Activated CD4-positive, alpha-beta T cell treated with anti-CD3 and anti-CD28 coated beads for 36 hours (primary cell): ENCODE measurements at regions not wholly inside any gene's neighbourhood (a gene's known extent, or its start where the extent isn't known, plus 50 kb on each side); places are given as distances from the start of the nearest gene placed in this dataset.

ENCODE experiments used
- ATAC-seq: fragments of 200-7000 bp; cut with Tn5 transposase; one replicate; pipeline ENCODE4 v1.10.0; 2021; ENCODE audit warnings: mild to moderate bottlenecking, moderate library complexity
- CTCF ChIA-PET: fragments of 350-600 bp; sonication (Branson Sonifier 250); formaldehyde crosslinking; loops from one replicate; lab custom pipeline; 2021; ENCODE audit warnings: antibody characterized with exemption; lab: Charles Lee
- POLR2A ChIA-PET: fragments of 350-600 bp; sonication (Branson Sonifier 250); formaldehyde crosslinking; loops from one replicate; lab custom pipeline; 2021; ENCODE audit warnings: antibody characterized with exemption, inconsistent platforms; lab: Charles Lee
- DNase-seq: peaks from one replicate; pipeline ENCODE4 v3.0.0-alpha.2; 2020
- H3K27ac Mint-ChIP-seq: one replicate; pipeline ENCODE4 v1.8.0; 2021; ENCODE audit warnings: mixed read lengths
- H3K27me3 Mint-ChIP-seq: one replicate; pipeline ENCODE4 v1.8.0; 2021; ENCODE audit warnings: mixed read lengths
- H3K36me3 Mint-ChIP-seq: one replicate; pipeline ENCODE4 v1.8.0; 2021; ENCODE audit warnings: low read depth, mixed read lengths
- H3K4me1 Mint-ChIP-seq: one replicate; pipeline ENCODE4 v1.8.0; 2021; ENCODE audit warnings: mixed read lengths
- H3K4me3 Mint-ChIP-seq: one replicate; pipeline ENCODE4 v1.8.0; 2021; ENCODE audit warnings: mild to moderate bottlenecking, moderate library complexity, mixed read lengths
- H3K9me3 Mint-ChIP-seq: one replicate; pipeline ENCODE4 v1.8.0; 2021; ENCODE audit warnings: low read depth, mixed read lengths
- intact Hi-C, 2 experiments: fragments of 100-400 bp; cut with DNase I in 1 of 2; cut with micrococcal nuclease in 1 of 2; formaldehyde crosslinking; loops; one replicate each; pipeline versions ENCODE4 v1.14.2 to v1.15.1; 2022 to 2024; cut with DNase I, micrococcal nuclease

DNA sequence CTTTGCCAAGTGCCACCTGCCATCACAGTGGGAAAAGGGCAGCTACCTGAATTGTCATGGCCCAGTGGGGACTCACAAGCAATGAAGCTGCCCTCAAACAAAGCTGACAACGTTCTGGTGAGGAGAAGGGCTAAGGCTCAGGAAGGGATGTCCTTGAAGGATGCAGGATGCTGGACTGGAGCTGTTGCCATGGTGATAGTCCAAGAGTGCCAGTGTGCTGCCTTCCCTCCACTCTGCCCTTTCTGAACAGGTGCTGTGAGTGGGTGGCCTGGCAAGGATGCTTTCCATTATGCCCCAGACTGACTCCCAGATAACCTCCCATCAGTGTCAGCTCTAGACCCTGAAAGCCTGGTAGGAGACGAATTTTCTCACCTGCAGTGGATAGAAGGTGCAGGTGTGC lies 137.8 kb upstream of the GYPC start:
- Mint-ChIP-seq H3K36me3 (no peaks in the 10 kb centered on the region), H3K4me1 (no peaks in the 10 kb centered on the region), H3K9me3 (no peaks in the 10 kb centered on the region), H3K27me3 (peaks cover 7% of the 10 kb centered on the region), H3K4me3 (no peak overlapping the region), H3K27ac (no peak overlapping the region)
- ChIA-PET CTCF (interaction anchor here (1.4 kb wide), 1 partner anchor 10 kb away, joined by 3 read pairs; no protein-coding TSS in a partner anchor), POLR2A (no interaction called here)
- DNase-seq (no peak), ATAC-seq (no peak)
- intact Hi-C loops = no loop called here

DNA sequence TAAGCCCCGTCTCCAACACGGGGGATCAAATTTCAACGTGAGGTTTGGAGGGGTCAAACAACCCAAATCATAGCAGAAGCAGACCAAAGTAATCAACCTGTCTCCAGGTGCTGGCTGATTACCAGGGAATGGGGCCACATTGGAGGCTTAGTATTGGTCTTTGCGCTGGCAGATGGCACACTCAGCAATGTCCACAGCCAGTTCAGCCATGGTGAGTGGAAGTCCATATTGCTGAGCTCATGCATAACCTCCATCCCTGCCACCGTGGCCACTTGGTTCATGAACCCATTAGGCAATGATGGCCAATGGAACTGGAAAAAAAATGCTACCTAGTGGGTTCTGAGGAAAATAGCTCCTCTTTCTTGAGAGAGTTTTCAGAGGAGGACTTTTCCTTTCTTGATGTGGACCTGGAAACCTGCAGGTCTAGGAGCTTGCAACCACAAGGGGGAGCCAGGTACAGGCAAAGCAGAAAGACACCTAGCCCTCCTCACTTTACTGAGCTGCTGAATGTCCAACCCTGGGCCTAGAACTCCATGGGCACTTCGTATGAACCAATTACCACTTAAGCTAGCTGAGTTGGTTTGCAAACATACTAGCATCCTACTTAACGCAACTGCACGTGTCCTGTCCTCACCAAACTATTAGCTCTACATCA lies 128.0 kb upstream of the GYPC start:
- peak; percentile 65 for ATAC-seq
- intact Hi-C loops = loop anchor here (1.0 to 10.0 kb wide), 6 partner anchors 107 to 445 kb away; no protein-coding TSS in a partner anchor

DNA sequence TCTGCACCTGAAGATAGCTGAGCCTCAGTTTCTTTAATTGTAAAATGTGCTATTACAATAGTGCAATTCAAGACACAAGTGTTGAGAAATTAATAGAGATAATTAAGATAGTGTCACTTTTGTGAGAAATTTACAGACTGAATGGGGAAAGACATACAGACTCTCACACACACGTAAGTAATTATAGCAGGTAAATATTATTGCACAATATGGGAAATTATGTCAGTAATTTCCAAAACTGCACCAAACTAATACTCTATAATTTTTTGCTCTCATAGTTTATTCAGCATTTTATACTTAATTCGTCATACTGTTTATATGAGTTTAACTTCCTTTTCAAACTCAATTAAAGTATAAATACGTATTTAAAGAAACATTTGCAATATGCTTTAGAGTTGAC lies 124.9 kb upstream of the GYPC start:
- ChIA-PET POLR2A (no interaction called here), CTCF (interaction anchor here (0.7 to 4.9 kb wide), 2 partner anchors 203 to 246 kb away, joined by 3 to 74 read pairs; no protein-coding TSS in a partner anchor)
- no peak for DNase-seq
- no peak for ATAC-seq
- Mint-ChIP-seq H3K9me3 (no peaks in the 10 kb centered on the region), H3K4me1 (peaks cover 2% of the 10 kb centered on the region), H3K27me3 (peaks cover 5% of the 10 kb centered on the region), H3K36me3 (no peaks in the 10 kb centered on the region), H3K4me3 (no peak overlapping the region), H3K27ac (no peak overlapping the region)
- intact Hi-C loops = no loop called here

More for the DNA sequence above, 128.0 kb upstream of the GYPC start:
- H3K4me1 Mint-ChIP-seq = no peaks in the 10 kb centered on the region
- H3K4me3 Mint-ChIP-seq = no peak overlapping the region
- no peak overlapping the region for H3K27ac Mint-ChIP-seq
- CTCF ChIA-PET = interaction anchor here (0.6 to 4.9 kb wide), 18 partner anchors 10 to 444 kb away, joined by 3 to 74 read pairs (median 4); no protein-coding TSS in a partner anchor
- no peaks in the 10 kb centered on the region for H3K36me3 Mint-ChIP-seq
- peaks cover 3% of the 10 kb centered on the region for H3K27me3 Mint-ChIP-seq
- H3K9me3 Mint-ChIP-seq = no peaks in the 10 kb centered on the region
- POLR2A ChIA-PET = no interaction called here
- peak; percentile 82 for DNase-seq

DNA sequence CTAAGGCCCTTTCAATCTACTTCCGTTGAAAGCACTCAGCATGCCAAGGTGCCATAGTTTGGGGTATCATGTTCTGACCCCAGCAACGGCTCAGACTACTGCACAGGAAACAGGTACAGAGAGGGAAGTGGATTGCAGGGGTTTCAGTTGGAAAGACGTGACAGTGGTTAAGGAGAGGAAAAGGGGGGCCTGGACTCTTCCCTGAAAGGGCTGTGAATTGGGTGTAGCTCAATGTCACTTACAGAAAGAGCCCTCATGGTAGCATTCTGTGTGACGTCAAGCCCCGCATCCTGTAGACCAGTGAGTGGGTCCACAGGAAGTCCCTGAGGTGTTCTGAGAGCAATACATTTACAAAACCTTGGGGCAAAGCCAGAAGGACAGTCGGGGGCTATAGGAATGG lies 121.5 kb upstream of the GYPC start:
- peaks cover 2% of the 10 kb centered on the region for H3K4me1 Mint-ChIP-seq
- H3K36me3 Mint-ChIP-seq = no peaks in the 10 kb centered on the region
- ChIA-PET CTCF (no interaction called here), POLR2A (no interaction called here)
- H3K27me3 Mint-ChIP-seq = peaks cover 10% of the 10 kb centered on the region
- no peak overlapping the region for H3K27ac Mint-ChIP-seq
- no peak overlapping the region for H3K4me3 Mint-ChIP-seq
- peak; percentile 15 for DNase-seq
- no peaks in the 10 kb centered on the region for H3K9me3 Mint-ChIP-seq
- peak; percentile 53 for ATAC-seq
- intact Hi-C loops = no loop called here

DNA sequence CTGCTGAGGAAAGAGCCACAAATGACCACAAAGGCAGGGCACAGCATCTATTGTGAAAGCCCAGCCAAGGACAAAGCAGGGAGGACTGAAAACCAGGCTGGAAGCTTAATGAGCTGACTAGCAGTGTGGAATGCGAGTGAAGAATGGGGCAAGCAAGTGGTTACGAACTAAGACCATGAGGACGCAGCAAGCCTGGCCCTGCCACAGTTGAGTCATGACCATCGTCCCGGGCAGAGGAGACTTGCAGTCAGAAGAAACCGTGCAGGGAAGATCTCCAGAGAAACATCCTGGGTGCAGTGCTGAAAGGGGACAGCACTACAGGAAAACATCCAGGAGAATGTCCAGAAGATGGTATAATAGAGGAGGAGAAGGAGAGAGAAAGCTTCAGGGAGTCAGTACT lies 120.5 kb upstream of the GYPC start:
- Mint-ChIP-seq H3K9me3 (no peaks in the 10 kb centered on the region), H3K4me3 (no peak overlapping the region), H3K27me3 (peaks cover 10% of the 10 kb centered on the region), H3K27ac (no peak overlapping the region), H3K36me3 (no peaks in the 10 kb centered on the region), H3K4me1 (peaks cover 2% of the 10 kb centered on the region)
- ATAC-seq (no peak), DNase-seq (no peak)
- ChIA-PET POLR2A (no interaction called here), CTCF (no interaction called here)
- intact Hi-C loops = no loop called here

DNA sequence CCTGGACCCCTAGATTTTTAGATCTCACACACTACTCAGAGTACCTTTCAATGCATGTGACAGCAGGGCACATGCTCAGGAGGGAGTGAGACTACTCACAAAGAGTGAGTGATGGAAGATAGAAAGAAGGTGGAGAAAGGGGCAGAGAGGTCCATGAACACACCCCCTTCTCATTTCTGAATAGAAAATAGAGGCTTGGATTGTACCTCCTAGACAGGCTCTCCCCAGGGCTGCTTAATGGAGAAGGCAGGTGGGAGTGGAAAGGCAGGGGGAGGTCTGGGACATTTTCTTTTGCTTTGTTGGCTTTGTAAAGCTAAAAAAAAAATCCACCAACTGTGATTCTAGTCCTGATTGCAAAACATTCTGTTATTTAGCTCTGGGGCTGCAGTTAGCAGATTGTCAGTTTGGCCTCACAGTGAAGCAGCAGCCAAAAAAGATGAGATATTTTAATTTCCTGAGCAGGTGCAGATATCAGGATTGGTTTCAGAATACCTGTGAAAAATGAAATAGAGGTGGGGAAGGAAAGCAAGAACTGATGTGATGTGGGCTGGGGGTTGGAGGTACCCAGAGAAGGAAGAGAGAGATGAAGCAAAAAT lies 119.3 kb upstream of the GYPC start:
- H3K4me3 Mint-ChIP-seq = no peak overlapping the region
- CTCF ChIA-PET = interaction anchor here (0.6 kb wide), 1 partner anchor 124 kb away, joined by 3 read pairs; no protein-coding TSS in a partner anchor
- H3K4me1 Mint-ChIP-seq = peaks cover 2% of the 10 kb centered on the region
- no peaks in the 10 kb centered on the region for H3K9me3 Mint-ChIP-seq
- no peaks in the 10 kb centered on the region for H3K36me3 Mint-ChIP-seq
- POLR2A ChIA-PET = no interaction called here
- H3K27ac Mint-ChIP-seq = no peak overlapping the region
- intact Hi-C loops = no loop called here
- peaks cover 10% of the 10 kb centered on the region for H3K27me3 Mint-ChIP-seq
- DNase-seq (no peak), ATAC-seq (no peak)

DNA sequence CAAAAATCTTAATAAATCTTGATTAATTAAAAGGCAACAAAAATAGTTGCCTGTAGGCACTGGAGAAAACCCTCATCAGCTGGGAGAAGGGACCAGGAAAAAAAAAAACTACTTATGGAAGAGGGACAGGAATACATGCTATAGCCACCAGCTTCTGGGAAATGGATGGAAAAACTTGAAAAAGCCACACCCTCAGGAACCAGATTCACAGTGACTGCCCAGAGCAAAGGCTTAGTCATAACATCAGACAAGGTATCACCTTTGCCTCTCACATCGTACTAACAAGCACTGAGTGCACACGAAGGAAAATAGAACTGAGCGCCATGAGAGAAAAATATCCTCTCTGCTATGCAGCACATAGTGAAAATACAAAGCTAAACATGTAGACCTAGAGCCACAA lies 116.9 kb upstream of the GYPC start:
- DNase-seq (no peak), ATAC-seq (no peak)
- H3K9me3 Mint-ChIP-seq = peaks cover 11% of the 10 kb centered on the region
- H3K4me1 Mint-ChIP-seq = peaks cover 2% of the 10 kb centered on the region
- H3K27me3 Mint-ChIP-seq = peaks cover 10% of the 10 kb centered on the region
- H3K4me3 Mint-ChIP-seq = no peak overlapping the region
- H3K36me3 Mint-ChIP-seq = peaks cover 2% of the 10 kb centered on the region
- H3K27ac Mint-ChIP-seq = no peak overlapping the region
- POLR2A ChIA-PET = no interaction called here
- intact Hi-C loops = no loop called here
- CTCF ChIA-PET = interaction anchor here (1.3 kb wide), 1 partner anchor 11 kb away, joined by 4 read pairs; no protein-coding TSS in a partner anchor

DNA sequence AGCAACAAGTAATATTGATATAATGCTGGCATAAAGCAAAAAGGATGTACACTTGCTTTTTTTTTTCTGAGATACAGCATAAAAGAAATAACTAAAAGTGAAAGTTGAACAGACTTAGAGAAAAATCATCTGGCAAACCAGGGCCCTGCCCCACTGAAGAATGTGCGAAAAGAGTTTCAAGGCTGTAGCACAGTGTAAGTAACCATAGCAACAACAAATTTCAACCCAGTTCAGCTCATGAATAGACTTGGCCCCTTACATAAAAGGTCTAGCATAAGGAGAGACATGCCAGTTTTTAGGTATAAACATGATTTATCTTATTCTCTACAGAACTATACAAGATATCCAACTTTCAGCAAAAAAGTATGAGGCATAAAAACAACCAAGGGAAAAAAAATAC lies 113.7 kb upstream of the GYPC start:
- DNase-seq (no peak), ATAC-seq (no peak)
- no peak overlapping the region for H3K4me3 Mint-ChIP-seq
- no peaks in the 10 kb centered on the region for H3K27me3 Mint-ChIP-seq
- ChIA-PET POLR2A (no interaction called here), CTCF (no interaction called here)
- H3K36me3 Mint-ChIP-seq = peaks cover 2% of the 10 kb centered on the region
- no peaks in the 10 kb centered on the region for H3K4me1 Mint-ChIP-seq
- H3K27ac Mint-ChIP-seq = no peak overlapping the region
- intact Hi-C loops = no loop called here
- H3K9me3 Mint-ChIP-seq = peaks cover 11% of the 10 kb centered on the region

DNA sequence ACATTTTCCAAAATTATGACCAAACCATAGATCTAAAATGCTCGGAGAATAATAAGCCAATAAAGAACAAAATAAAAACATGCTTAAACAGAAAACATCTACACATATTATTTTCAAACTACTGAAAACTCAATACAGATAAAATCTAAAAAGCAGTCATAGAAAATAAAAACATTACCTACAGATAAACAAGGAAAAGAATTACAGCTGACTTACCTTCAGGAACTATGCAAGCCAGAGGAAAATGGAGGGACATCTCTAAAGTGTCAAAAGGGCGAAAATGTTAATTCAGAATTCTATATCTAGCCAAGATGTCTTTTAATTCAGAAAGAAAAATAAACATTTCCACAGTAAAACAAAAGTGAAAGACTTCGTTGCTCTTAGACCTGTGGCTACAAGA lies 112.9 kb upstream of the GYPC start:
- POLR2A ChIA-PET = no interaction called here
- peaks cover 11% of the 10 kb centered on the region for H3K9me3 Mint-ChIP-seq

DNA sequence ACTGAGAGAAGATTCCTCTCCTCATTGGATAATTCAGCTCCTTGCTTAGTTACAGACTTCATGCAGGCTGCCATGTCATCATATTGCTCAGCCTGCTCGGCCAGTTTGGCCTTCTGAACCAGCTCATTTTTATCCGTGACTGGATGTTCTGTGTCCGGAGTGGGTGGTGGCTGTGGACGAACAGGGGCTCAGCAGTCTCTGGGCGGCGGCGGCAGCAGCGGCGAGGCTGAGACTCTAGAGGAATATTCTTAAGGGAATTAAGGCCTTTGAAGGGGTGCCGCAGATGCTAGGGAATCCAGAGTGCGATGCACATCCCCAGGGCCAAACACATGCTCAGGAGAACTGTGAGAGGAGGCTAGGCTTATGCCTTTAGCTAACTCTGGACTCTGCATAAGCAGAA lies 97.9 kb upstream of the GYPC start:
- ChIA-PET CTCF (no interaction called here), POLR2A (no interaction called here)
- H3K9me3 Mint-ChIP-seq = peaks cover 4% of the 10 kb centered on the region
- no peak for ATAC-seq
- intact Hi-C loops = no loop called here
- H3K4me3 Mint-ChIP-seq = no peak overlapping the region
- no peak for DNase-seq
- H3K36me3 Mint-ChIP-seq = no peaks in the 10 kb centered on the region
- no peaks in the 10 kb centered on the region for H3K27me3 Mint-ChIP-seq
- no peaks in the 10 kb centered on the region for H3K4me1 Mint-ChIP-seq
- H3K27ac Mint-ChIP-seq = no peak overlapping the region

More for the DNA sequence above, 112.9 kb upstream of the GYPC start:
- peaks cover 2% of the 10 kb centered on the region for H3K36me3 Mint-ChIP-seq
- H3K4me3 Mint-ChIP-seq = no peak overlapping the region
- no peaks in the 10 kb centered on the region for H3K27me3 Mint-ChIP-seq
- no peak overlapping the region for H3K27ac Mint-ChIP-seq
- CTCF ChIA-PET = no interaction called here
- intact Hi-C loops = no loop called here
- no peak for ATAC-seq
- no peaks in the 10 kb centered on the region for H3K4me1 Mint-ChIP-seq
- no peak for DNase-seq

DNA sequence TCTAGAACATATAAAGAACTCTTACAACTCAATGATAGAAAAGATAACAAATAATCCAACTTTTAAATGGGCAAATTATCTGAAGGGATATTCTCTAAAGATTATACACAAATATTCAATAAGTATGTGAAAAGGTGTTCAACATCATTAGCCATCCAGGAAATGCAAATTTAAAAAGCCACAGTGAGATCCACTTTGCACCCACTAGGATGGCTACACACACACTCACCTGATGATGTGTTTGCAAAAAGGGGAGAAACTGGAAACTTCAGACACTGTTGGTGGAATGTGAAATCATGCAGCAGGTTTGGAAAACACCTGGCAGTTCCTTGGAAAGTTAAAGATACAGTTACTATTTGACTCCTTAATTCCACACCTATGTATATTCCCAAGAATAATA lies 87.2 kb upstream of the GYPC start:
- H3K9me3 Mint-ChIP-seq = no peaks in the 10 kb centered on the region
- CTCF ChIA-PET = no interaction called here
- no peaks in the 10 kb centered on the region for H3K27me3 Mint-ChIP-seq

DNA sequence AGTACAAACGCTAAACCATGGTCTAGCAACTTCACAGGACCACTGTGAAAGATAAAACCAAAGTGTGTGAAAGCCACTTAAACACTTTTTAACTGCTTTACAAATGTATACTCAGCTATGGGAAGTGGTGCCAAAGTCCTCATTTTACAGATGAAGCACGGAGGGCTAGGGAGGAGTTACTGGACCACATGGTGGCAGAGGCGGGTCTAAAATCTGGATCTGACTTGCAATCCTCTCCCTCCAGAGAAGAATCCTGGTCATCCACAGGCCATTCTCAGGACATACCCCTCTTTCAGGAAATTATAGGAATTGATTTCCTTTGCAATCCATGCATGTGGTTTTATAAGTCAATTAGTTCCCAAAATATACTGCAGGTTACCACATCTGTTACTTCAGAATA lies 84.6 kb upstream of the GYPC start:
- no peak for DNase-seq
- POLR2A ChIA-PET = no interaction called here
- ATAC-seq = no peak
- Mint-ChIP-seq H3K9me3 (no peaks in the 10 kb centered on the region), H3K27me3 (no peaks in the 10 kb centered on the region), H3K27ac (no peak overlapping the region), H3K36me3 (no peaks in the 10 kb centered on the region), H3K4me3 (no peak overlapping the region), H3K4me1 (no peaks in the 10 kb centered on the region)
- intact Hi-C loops = no loop called here
- CTCF ChIA-PET = no interaction called here

More for the DNA sequence above, 87.2 kb upstream of the GYPC start:
- POLR2A ChIA-PET = no interaction called here
- H3K4me3 Mint-ChIP-seq = no peak overlapping the region
- intact Hi-C loops = no loop called here
- DNase-seq (no peak), ATAC-seq (no peak)
- H3K4me1 Mint-ChIP-seq = no peaks in the 10 kb centered on the region
- H3K36me3 Mint-ChIP-seq = no peaks in the 10 kb centered on the region
- H3K27ac Mint-ChIP-seq = no peak overlapping the region
